KMS-11 (cell line): ENCODE measurements at regions not wholly inside any gene's neighbourhood (a gene's known extent, or its start where the extent isn't known, plus 50 kb on each side); places are given as distances from the start of the nearest gene placed in this dataset.
"Not testable (repeated sequence)": the region's sequence is repeated elsewhere in the genome, so short reads cannot be mapped to it uniquely, and the experiment has no call there.

Experiments used
- H2AFZ ChIP-seq: fragments of 200-600 bp; sonication (generic); 2 replicates; pipeline ENCODE4 v1.6.1; 2016; ENCODE audit warnings: antibody characterized with exemption, mixed run types, low read depth
- H3K27ac ChIP-seq: fragments of 200-600 bp; sonication (generic); 2 replicates; pipeline ENCODE4 v1.6.1; 2016; ENCODE audit warnings: mild to moderate bottlenecking, mixed run types
- H3K27me3 ChIP-seq: fragments of 200-600 bp; sonication (generic); 2 replicates; pipeline ENCODE4 v1.6.1; 2017; ENCODE audit warnings: mild to moderate bottlenecking, low read depth, mixed run types, moderate library complexity; ENCODE audit not compliant: insufficient read depth
- H3K36me3 ChIP-seq: fragments of 200-600 bp; sonication (generic); 2 replicates; pipeline ENCODE4 v1.6.1; 2017; ENCODE audit warnings: mild to moderate bottlenecking, mixed run types; ENCODE audit not compliant: insufficient read depth
- H3K4me1 ChIP-seq: fragments of 200-600 bp; sonication (generic); 2 replicates; pipeline ENCODE4 v1.6.1; 2016; ENCODE audit warnings: mild to moderate bottlenecking, low read depth, mixed run types; ENCODE audit not compliant: poor library complexity, severe bottlenecking
- H3K4me2 ChIP-seq: fragments of 200-600 bp; sonication (generic); 2 replicates; pipeline ENCODE4 v1.7.0; 2016; ENCODE audit warnings: mild to moderate bottlenecking, mixed run types
- H3K4me3 ChIP-seq: fragments of 200-600 bp; sonication (generic); IDR thresholded peaks from 2 replicates; pipeline ENCODE4 v1.6.1; 2017; ENCODE audit warnings: low read depth, low read length, mixed read lengths; ENCODE audit not compliant: insufficient read depth
- H3K79me2 ChIP-seq: fragments of 200-600 bp; sonication (generic); 2 replicates; pipeline ENCODE4 v1.6.1; 2016; ENCODE audit warnings: low read depth, mixed run types; ENCODE audit not compliant: insufficient read depth
- H3K9ac ChIP-seq: fragments of 200-600 bp; sonication (generic); 2 replicates; pipeline ENCODE4 v1.6.1; 2016; ENCODE audit warnings: mild to moderate bottlenecking, mixed run types
- H4K20me1 ChIP-seq: fragments of 200-600 bp; sonication (generic); 2 replicates; pipeline ENCODE4 v1.6.1; 2016; ENCODE audit warnings: mild to moderate bottlenecking, mixed run types; ENCODE audit not compliant: insufficient read depth
- CTCF ChIP-seq: fragments of 200-600 bp; sonication (generic); conservative IDR thresholded peaks from 2 replicates; pipeline ENCODE4 v1.6.1; 2017; ENCODE audit warnings: low read depth, mild to moderate bottlenecking, antibody characterized with exemption, low read length, moderate library complexity, mixed read lengths

- no peak overlapping the region for H2AFZ ChIP-seq
- no peaks in the 10 kb centered on the region for H3K36me3 ChIP-seq
- no peaks in the 10 kb centered on the region for H3K4me1 ChIP-seq
- H3K27ac ChIP-seq = no peak overlapping the region
- H3K27me3 ChIP-seq = no peaks in the 10 kb centered on the region
- H3K4me2 ChIP-seq = no peak overlapping the region
- TF ChIP-seq CTCF = no peak
- no peak overlapping the region for H3K4me3 ChIP-seq
- H4K20me1 ChIP-seq = no peaks in the 10 kb centered on the region
- H3K79me2 ChIP-seq = no peaks in the 10 kb centered on the region
- no peak overlapping the region for H3K9ac ChIP-seq
Observed at GRCh38 chr18:71221405-71221804, 932.6 kb downstream of the SOCS6 start.

GRCh38 chr18:71212739-71213138 is 923.9 kb downstream of the SOCS6 start:
- not testable (repeated sequence) for H3K36me3 ChIP-seq, H3K27ac ChIP-seq, H2AFZ ChIP-seq, H3K79me2 ChIP-seq, H3K4me2 ChIP-seq, H4K20me1 ChIP-seq, H3K27me3 ChIP-seq, H3K4me1 ChIP-seq, H3K9ac ChIP-seq, H3K4me3 ChIP-seq

GRCh38 chr18:71212222-71212621 is 923.4 kb downstream of the SOCS6 start:
- Histone ChIP-seq H3K27ac (no peak overlapping the region), H3K27me3 (no peaks in the 10 kb centered on the region), H4K20me1 (no peaks in the 10 kb centered on the region), H3K36me3 (no peaks in the 10 kb centered on the region), H3K4me3 (no peak overlapping the region), H3K9ac (no peak overlapping the region), H2AFZ (no peak overlapping the region), H3K4me1 (no peaks in the 10 kb centered on the region), H3K79me2 (no peaks in the 10 kb centered on the region), H3K4me2 (no peak overlapping the region)
- no peak for TF ChIP-seq CTCF

GRCh38 chr18:71209944-71210343 is 921.1 kb downstream of the SOCS6 start:
- Histone ChIP-seq H3K27ac (no peak overlapping the region), H3K4me2 (no peak overlapping the region), H3K4me1 (no peaks in the 10 kb centered on the region), H2AFZ (no peak overlapping the region), H3K27me3 (no peaks in the 10 kb centered on the region), H3K4me3 (no peak overlapping the region), H3K36me3 (no peaks in the 10 kb centered on the region), H3K79me2 (no peaks in the 10 kb centered on the region), H4K20me1 (no peaks in the 10 kb centered on the region), H3K9ac (no peak overlapping the region)
- TF ChIP-seq CTCF = no peak

- Histone ChIP-seq H3K9ac (no peak overlapping the region), H2AFZ (no peak overlapping the region), H3K27ac (no peak overlapping the region), H3K27me3 (no peaks in the 10 kb centered on the region), H3K4me1 (no peaks in the 10 kb centered on the region), H4K20me1 (no peaks in the 10 kb centered on the region), H3K36me3 (no peaks in the 10 kb centered on the region), H3K4me3 (no peak overlapping the region), H3K4me2 (no peak overlapping the region), H3K79me2 (no peaks in the 10 kb centered on the region)
- no peak for TF ChIP-seq CTCF
Observed at GRCh38 chr18:71194438-71194837, 905.6 kb downstream of the SOCS6 start.
